Frontal cortex (tissue), 4 donors: ENCODE measurements at regions not wholly inside any gene's neighbourhood (a gene's known extent, or its start where the extent isn't known, plus 50 kb on each side); places are given as distances from the start of the nearest gene placed in this dataset. TPM values are rescaled to one million over a fixed set of nuclear protein-coding genes. Genes with fewer than 3 reads are reported as not detected.
"Not testable (repeated sequence)": the region's sequence is repeated elsewhere in the genome, so short reads cannot be mapped to it uniquely, and the experiment has no call there.

Source experiments
- DNase-seq, 2 donors: peaks; one replicate each; pipeline ENCODE4 v3.0.0; 2012; ENCODE audit warnings: low spot score in 2 of 2
- FAIRE-seq: peaks from 2 replicates; lab custom pipeline; 2012; peaks lifted over from hg19 to GRCh38; lab: Jason Lieb, UNC
- small RNA-seq: library from RNA; depleted of rRNA; stranded (forward); fragments of <200 nt; gene quantifications from one replicate; pipeline ENCODE3, GENCODE V24; 2014
- donor health status: control.
- donor health status: control.
- donor health status: control.

DNA sequence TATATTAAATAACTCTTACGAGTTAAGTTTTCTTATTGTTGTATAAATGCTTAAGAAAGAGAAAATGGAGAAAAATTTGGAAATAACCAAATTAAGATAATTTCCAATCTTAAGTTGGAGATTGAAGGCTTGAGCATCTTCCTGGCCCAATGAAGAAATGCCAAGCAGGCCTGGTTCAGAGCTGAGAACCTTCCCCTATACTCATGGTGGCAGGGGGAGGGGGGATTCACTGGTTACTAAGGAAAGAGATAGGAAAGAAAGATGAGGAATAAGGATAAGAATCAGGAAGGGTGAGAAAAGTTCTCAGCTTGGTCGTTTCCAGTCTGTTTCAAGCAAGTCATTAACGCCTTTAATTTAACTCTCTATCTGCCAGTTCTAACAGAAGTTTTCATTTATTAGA lies 166.2 kb downstream of the AVL9 start:
- DNase-seq = no peak
- FAIRE-seq = no peak

DNA sequence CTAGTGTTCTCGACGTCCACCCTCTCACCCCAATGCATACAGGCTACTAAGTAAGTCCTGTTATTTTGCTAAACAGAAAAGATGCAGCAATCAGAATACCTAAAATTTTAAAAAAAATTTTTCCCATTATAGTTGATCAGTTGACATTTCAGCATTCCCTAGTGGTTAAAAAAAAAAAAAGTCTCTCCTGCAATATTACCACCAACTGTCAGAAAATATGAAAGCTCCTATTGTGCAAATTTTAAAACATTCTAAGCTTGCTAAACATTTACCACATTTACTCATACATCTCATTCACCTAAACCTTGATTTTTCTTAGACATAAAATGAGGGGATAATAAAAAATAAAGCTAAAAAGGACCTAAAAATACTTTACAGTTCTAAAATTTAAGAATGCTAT lies 165.6 kb downstream of the AVL9 start:
- no peak for DNase-seq
- no peak for FAIRE-seq

DNA sequence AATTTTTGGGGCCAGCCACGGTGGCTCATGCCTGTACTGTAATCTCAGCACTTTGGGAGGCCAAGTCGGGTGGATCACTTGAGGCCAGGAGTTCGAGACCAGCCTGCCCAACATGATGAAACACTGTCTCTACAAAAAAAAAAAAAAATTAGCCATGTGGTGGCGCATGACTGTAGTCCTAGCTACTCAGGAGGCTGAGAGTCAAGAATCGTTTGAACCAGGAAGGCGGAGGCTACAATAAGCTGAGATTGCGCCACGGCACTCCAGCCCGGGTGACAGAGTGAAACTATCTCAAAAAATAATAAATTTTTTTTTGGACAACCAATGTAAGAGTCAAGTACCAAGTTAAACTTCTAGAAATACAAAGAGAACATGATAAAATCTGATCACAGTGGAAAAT lies 164.6 kb downstream of the AVL9 start:
- DNase-seq (no peak), FAIRE-seq (no peak)

DNA sequence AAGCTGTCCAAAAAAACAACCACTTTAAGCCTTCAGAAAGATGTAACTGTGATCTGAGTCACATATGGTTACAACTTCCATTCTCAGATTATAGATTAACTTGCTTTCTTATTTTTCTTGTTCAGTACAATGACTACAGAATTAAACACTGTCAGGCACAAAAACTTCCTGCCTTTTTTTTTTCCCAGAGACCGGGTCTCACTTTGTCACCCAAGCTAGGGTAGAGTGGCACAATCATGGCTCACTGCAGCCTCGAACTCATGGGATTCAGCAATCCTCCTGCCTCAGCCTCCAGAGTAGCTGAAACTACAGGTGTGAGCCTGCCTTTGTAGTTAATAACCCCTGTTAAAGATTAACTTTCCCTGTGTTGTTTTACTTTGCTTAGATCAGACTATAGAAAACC lies 163.2 kb downstream of the AVL9 start:
- FAIRE-seq (no peak), DNase-seq (no peak)

DNA sequence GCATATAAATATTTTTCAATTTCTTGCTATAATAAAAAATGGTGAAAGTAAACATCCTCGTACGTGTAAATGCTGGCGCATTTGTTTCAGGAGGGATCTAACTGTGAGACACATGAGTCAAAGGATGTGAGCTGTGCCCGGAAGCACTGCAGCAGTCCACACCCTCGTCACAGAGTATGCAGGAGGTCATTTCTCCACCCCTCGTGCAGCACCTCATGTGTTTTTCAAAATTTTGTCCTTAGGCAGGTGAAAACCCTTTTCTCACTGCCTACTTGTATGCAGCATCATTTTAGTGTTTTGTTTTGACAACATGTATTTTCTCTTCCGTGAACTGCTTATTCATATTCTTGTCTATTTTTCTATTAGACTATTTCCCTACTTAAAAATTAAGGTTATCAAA lies 162.7 kb downstream of the AVL9 start:
- DNase-seq (no peak), FAIRE-seq (no peak)

DNA sequence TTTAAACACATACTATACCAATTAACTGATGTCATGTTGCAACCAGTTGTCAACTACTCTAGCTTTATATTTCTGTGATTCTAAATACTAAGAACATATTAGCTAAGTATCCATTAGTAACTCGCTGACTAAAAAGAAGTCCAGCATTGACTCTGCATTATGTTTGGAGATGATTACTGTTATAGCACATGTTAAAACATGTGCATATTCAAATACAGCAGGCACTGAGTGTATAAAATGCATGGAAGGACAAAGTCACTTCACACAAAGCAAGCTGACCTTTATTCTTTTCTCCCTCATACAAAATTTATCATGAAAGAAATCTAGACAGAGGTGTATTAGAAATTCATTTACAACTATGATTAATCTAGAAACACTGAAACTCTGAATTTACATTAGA lies 159.3 kb downstream of the AVL9 start:
- FAIRE-seq, DNase-seq: not testable (repeated sequence)

DNA sequence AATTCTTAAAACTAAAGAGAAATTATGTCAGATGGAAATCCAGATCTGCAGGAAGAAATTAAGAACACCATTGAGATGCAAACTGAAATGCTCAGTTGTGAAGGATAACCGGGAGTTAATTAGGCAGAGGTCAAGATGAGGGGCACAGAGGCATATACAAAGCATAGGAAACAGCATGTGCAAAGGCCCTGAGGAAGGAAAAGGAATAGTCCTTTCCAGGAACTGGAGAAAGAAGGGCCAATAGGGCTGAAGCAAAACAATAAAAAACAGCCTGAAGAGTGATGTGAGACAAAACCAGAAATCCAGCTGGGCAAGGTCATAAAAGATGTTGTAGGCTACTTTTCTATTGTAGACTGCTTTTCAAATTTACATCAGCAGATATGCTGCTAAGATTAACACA lies 155.1 kb downstream of the AVL9 start:
- DNase-seq, FAIRE-seq: not testable (repeated sequence)

DNA sequence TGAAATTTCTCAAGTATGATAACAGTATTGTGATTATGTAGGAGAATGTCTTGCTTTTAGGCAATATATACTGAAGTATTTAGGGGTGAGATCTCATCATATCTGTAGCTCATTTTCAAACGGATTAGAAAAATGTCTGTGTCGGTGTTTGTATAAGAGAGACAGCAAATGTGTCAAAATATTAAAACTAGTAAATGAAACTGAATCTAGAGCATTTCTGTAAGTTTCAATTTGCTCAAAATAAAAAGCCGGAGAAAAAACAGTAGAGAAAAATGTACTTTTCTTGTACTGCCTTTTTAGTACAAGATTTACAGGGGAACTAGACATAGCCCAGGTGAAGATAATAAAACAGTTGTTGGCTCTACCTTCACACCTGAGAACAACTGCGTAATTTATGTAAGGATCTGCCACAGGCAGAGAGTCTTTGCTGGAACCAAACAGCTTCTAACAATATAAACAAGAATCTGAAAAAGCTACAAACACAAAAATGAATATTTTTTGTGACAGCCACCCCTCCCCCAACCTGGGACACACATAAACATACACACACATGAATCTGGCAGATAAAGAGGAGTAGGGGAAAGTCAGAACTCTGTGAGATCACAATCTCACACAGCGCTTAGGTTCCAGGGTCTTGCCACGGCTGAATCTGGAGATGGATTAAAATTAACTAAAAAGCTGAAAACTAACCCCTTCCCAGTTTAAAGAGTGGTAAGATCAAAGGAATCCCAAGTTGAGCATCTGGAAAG lies 153.3 kb downstream of the AVL9 start:
- FAIRE-seq (no peak), DNase-seq (no peak)

DNA sequence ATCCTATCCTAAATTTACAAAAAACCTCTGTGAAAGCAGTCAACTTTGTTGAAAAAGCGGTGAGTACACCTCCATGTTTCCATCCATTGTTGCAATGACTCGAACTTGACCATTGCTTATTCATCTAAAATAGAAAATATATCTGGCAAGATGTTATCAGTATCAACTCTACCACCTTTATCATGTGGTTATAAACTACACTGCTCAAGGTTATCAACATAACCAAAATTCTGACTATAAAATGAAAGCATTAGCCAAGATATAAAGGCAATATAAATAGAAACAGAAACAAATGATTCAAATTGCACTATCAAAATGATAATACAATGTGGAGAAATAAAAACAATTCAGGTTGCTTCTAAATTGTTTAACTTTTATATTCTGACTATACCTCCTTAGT lies 150.0 kb downstream of the AVL9 start:
- DNase-seq, FAIRE-seq: not testable (repeated sequence)

DNA sequence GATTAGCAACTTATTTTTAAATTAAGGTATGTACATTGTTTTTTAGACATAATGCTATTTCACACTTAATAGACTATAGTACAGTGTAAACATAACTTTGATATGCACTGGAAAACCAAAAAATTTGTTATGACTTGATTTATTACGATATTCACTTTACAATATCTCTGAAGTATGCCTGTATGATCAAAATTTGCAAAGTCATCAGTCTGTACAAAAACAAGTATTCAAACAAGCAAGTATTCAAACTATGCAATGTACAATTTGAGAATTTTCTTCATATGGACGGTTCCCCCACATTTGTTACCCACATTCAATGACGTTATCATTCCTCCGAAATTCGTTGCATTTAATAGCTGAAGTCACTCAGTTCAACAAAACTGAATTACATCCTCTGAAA lies 147.9 kb downstream of the AVL9 start:
- no peak for FAIRE-seq
- no peak for DNase-seq

DNA sequence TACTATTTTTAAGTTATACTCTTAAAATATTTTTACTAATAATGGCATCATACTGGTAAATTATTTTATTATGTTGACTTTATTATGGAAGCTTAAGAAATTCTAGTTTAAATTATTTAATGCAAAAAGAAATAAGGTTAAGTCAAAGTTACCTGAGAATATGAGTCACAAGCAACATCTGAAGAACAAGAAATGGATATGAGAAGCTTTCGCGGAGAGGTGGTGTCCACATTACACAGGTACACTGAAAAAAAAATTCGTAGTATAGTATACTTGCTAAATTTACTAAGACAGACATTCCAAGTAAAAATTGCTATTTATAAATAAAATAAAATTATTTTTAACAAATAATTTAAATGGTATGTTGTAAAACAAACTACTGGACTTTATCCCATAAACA lies 143.8 kb downstream of the AVL9 start:
- DNase-seq (no peak), FAIRE-seq (no peak)

DNA sequence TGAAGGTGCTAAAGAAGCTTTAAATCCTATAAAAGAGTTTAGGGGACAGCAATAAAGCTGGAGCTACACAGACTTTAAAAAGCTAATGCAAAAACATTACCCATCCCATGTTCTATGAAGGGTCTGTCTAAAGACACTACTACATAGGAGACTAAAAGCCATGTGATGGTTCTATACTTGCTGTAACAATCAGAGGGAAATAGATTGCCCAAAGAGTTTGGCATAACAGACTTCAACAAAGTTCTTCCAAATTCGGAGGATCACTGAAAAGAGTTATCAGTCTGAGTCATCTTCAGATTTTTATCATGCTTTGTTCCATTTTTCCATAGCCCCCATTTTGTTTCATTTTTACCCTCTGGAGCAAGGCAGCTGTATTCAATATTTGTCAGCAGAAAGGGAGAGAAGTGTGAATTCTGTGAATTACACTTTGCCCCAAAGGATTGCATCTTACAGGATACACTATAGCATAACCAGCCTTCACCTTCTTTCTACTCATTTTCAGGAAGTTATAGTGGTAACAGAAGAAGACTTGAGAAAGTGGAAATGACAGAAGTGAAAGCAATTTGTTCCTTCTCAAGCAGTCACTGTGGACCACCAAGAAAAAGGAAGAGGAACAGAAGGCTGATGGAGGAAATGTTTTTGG lies 143.3 kb downstream of the AVL9 start:
- DNase-seq, FAIRE-seq: not testable (repeated sequence)

Small RNA genes in the stretch of these regions (small RNA-seq; reads per million reads assigned to genes)
- gene AC018645.1 (not detected), gene MIR550A2 (not detected), gene RF00322 (not detected)
